CD14-positive monocyte (primary cell): ENCODE measurements at regions not wholly inside any gene's neighbourhood (a gene's known extent, or its start where the extent isn't known, plus 50 kb on each side); places are given as distances from the start of the nearest gene placed in this dataset.

Source experiments
- DNase-seq, 3 donors: peaks; one replicate each; pipeline ENCODE4 v3.0.0-alpha.2; 2011 to 2022
- H2AFZ ChIP-seq: 2 replicates; pipeline ENCODE4 v1.6.0; 2012; ENCODE audit warnings: mild to moderate bottlenecking, low read depth, low read length, inconsistent platforms; ENCODE audit not compliant: insufficient read depth, poor library complexity, severe bottlenecking
- H3K27ac ChIP-seq, 2 donors: 1 replicate in 1 of 2; 2 replicates in 1 of 2; pipeline ENCODE4 v1.5.1; 2012 to 2013; ENCODE audit warnings: low read length in 2 of 2, control low read depth in 1 of 2, inconsistent platforms in 1 of 2, low read depth in 1 of 2, mild to moderate bottlenecking in 1 of 2
- H3K27me3 ChIP-seq, 2 donors: one replicate each; pipeline versions ENCODE4 v1.6.0 to v1.6.1; 2011 to 2013; ENCODE audit warnings: low read length in 2 of 2; ENCODE audit not compliant: control insufficient read depth in 2 of 2, insufficient read depth in 2 of 2
- H3K36me3 ChIP-seq, 2 donors: replicated peaks in 1 of 2; 1 replicate in 1 of 2; 2 replicates in 1 of 2; pipeline versions ENCODE4 v1.5.1 to v1.6.1; 2012 to 2013; ENCODE audit warnings: low read length in 2 of 2, control low read depth in 1 of 2, inconsistent platforms in 1 of 2, mild to moderate bottlenecking in 1 of 2; ENCODE audit not compliant: insufficient read depth in 2 of 2, control insufficient read depth in 1 of 2
- H3K4me1 ChIP-seq, 2 donors: 1 replicate in 1 of 2; 2 replicates in 1 of 2; pipeline versions ENCODE4 v1.5.1 to v1.6.1; 2012 to 2013; ENCODE audit warnings: low read length in 2 of 2, control low read depth in 1 of 2, inconsistent platforms in 1 of 2, mild to moderate bottlenecking in 1 of 2, moderate library complexity in 1 of 2; ENCODE audit not compliant: insufficient read depth in 2 of 2, control insufficient read depth in 1 of 2
- H3K4me2 ChIP-seq: replicated peaks from 2 replicates; pipeline ENCODE3; 2012; ENCODE audit warnings: low read length, moderate library complexity, mild to moderate bottlenecking; ENCODE audit not compliant: poor library complexity, severe bottlenecking; ENCODE audit errors: extremely low read depth
- H3K4me3 ChIP-seq, 3 experiments: fragments of 200-600 bp in 1 of 3; sonication (generic) in 1 of 3; replicated peaks in 1 of 3; 1 replicate in 2 of 3; 2 replicates in 1 of 3; pipeline ENCODE4 v1.5.1; 2011 to 2013; ENCODE audit warnings: low read length in 3 of 3, mild to moderate bottlenecking in 3 of 3, control low read depth in 2 of 3, low read depth in 2 of 3, inconsistent platforms in 1 of 3, moderate library complexity in 1 of 3
- H3K79me2 ChIP-seq: 2 replicates; pipeline ENCODE4 v1.6.0; 2012; ENCODE audit warnings: mild to moderate bottlenecking, control low read depth, inconsistent platforms, low read length, moderate library complexity; ENCODE audit not compliant: insufficient read depth
- H3K9ac ChIP-seq: 2 replicates; pipeline ENCODE4 v1.6.0; 2017; ENCODE audit warnings: low read length, mild to moderate bottlenecking; ENCODE audit not compliant: insufficient read depth, poor library complexity, severe bottlenecking
- H3K9me3 ChIP-seq, 2 donors: replicated peaks in 1 of 2; 1 replicate in 1 of 2; 2 replicates in 1 of 2; pipeline versions ENCODE4 v1.5.1 to v1.6.1; 2012 to 2013; ENCODE audit warnings: low read length in 2 of 2, control low read depth in 1 of 2; ENCODE audit not compliant: control insufficient read depth in 1 of 2, insufficient read depth in 1 of 2
- H4K20me1 ChIP-seq: 2 replicates; pipeline ENCODE4 v1.6.0; 2012; ENCODE audit warnings: mild to moderate bottlenecking, low read length, control low read depth, moderate library complexity; ENCODE audit not compliant: insufficient read depth
- H3K27ac Mint-ChIP-seq, 7 donors: one replicate each; pipeline ENCODE4 v1.8.0; 2020; ENCODE audit warnings: mild to moderate bottlenecking in 7 of 7, mixed read lengths in 7 of 7, moderate library complexity in 6 of 7, inconsistent platforms in 2 of 7
- H3K27me3 Mint-ChIP-seq, 3 donors: one replicate each; pipeline ENCODE4 v1.8.0; 2021 to 2022; ENCODE audit warnings: low read depth in 3 of 3, mild to moderate bottlenecking in 3 of 3, mixed read lengths in 3 of 3, moderate library complexity in 3 of 3, inconsistent platforms in 1 of 3
- H3K36me3 Mint-ChIP-seq, 2 donors: one replicate each; pipeline ENCODE4 v1.8.0; 2020; ENCODE audit warnings: mixed read lengths in 2 of 2, inconsistent platforms in 1 of 2, mild to moderate bottlenecking in 1 of 2
- H3K4me1 Mint-ChIP-seq: one replicate; pipeline ENCODE4 v1.8.0; 2020; ENCODE audit warnings: mild to moderate bottlenecking, mixed read lengths
- H3K4me3 Mint-ChIP-seq, 2 donors: one replicate each; pipeline ENCODE4 v1.8.0; 2020; ENCODE audit warnings: mild to moderate bottlenecking in 2 of 2, mixed read lengths in 2 of 2, moderate library complexity in 1 of 2
- H3K9me3 Mint-ChIP-seq, 7 donors: one replicate each; pipeline ENCODE4 v1.8.0; 2020 to 2022; ENCODE audit warnings: mixed read lengths in 7 of 7, mild to moderate bottlenecking in 6 of 7, moderate library complexity in 6 of 7, inconsistent platforms in 2 of 7
- CTCF ChIP-seq: fragments of 200-600 bp; IDR thresholded peaks from one replicate; pipeline ENCODE4 v1.8.0; 2022; ENCODE audit warnings: antibody characterized with exemption, mild to moderate bottlenecking
- WGBS: methylation state at CpG from one replicate; pipeline ENCODE4 v1.1.5; 2013; ENCODE audit warnings: missing lambda C conversion rate; ENCODE audit not compliant: insufficient coverage; 5-methylcytosine and 5-hydroxymethylcytosine counted together
- intact Hi-C, 2 donors: fragments of 100-400 bp; cut with micrococcal nuclease; formaldehyde crosslinking; loops; one replicate each; pipeline versions ENCODE4 v1.15.0 to v1.15.1; 2023

DNA sequence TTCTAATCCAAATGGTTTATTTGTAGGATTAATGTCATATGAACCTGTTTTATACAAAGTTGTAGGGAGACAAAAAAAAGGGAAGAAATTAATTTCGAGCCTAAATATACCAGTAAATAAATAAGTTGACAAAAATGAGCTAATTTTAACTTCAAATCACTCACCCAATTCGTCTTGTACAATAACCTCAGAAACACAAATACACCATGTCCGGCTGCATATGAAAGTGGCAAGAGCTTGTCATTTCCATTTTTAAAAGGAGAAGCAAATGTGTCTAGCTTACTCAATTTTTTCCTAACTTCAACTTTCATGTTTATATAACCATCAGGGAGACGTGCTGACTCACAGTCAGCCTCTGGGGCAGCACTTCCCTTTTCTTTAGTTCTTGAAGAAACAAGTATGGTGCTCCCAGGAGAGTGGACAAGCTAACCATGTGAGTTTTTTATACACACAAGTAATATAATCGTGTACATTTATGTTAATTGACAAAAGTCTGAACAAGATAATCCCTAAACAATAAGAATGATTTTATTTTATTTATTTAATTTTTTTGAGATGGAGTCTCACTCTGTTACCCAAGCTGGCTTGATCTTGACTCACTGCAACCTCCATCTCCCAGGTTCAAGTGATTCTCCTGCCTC, 55.5 kb upstream of the SGK1 start:
- H3K27ac Mint-ChIP-seq: peak overlapping the region; percentile 97 to 99 (median 98)
- Histone ChIP-seq H2AFZ (no peak overlapping the region), H3K9ac (peak overlapping the region; percentile 75), H3K9me3 (no peaks in the 10 kb centered on the region), H3K79me2 (no peaks in the 10 kb centered on the region), H3K4me1 (peaks cover 54 to 55% of the 10 kb centered on the region in 2 donors), H3K4me3 (peak overlapping the region; percentile 2 to 70 (median 53)), H3K36me3 (no peaks in the 10 kb centered on the region), H3K4me2 (peak overlapping the region; percentile 72), H3K27me3 (no peaks in the 10 kb centered on the region), H4K20me1 (no peaks in the 10 kb centered on the region), H3K27ac (peak overlapping the region; percentile 97 to 98)
- intact Hi-C loops: loop anchor here in 1 of 2 donors (5.0 to 10.0 kb wide), 5 partner anchors 36 to 201 kb away; no protein-coding TSS in a partner anchor
- no CpG with 5 or more reads among the region's 5 CpGs for WGBS
- peaks cover 10 to 14% of the 10 kb centered on the region in 2 donors for H3K36me3 Mint-ChIP-seq
- H3K9me3 Mint-ChIP-seq: peaks cover 0 to 4% (median 2%) of the 10 kb centered on the region in 7 donors
- H3K4me1 Mint-ChIP-seq: peaks cover 62% of the 10 kb centered on the region
- TF ChIP-seq CTCF: no peak
- DNase-seq: peak; percentile 95 to 99 (median 97)
- peaks cover 0 to 8% (median 2%) of the 10 kb centered on the region in 3 donors for H3K27me3 Mint-ChIP-seq
- H3K4me3 Mint-ChIP-seq: peak overlapping the region; percentile 64 to 86

DNA sequence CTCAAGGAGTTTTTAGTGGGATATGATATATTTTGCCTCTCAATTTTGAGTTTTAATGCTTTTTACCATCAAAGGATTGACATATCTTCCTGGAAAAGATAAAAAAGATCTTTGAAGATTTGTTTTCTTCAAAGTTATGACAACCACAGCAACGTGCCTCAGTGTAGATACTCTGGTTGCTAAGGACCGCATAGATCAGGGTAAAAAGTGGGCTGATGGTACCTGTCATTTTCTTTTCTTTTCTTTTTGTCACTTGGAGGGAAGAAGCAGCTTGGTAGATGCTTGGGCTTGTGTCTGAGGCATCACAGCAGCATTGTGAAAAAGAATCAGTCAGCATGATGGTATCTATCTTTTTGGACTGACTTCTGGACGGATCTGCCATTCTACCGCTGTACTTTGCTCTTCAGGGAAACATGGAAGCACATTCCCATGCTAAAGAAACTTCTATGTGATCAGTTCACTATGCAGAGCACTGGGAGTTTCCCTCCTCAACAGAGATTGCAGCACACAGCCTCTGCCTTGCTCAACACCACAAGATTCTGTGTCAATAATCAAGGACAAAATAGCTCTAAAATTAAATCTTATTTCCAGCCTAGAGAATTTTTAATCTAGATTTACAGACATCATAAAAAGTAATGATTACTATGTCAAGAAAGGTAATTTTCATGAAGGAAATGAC, 54.8 kb upstream of the SGK1 start:
- peaks cover 10 to 14% of the 10 kb centered on the region in 2 donors for H3K36me3 Mint-ChIP-seq
- peaks cover 62% of the 10 kb centered on the region for H3K4me1 Mint-ChIP-seq
- intact Hi-C loops: loop anchor here in 1 of 2 donors (5.0 to 10.0 kb wide), 5 partner anchors 35 to 200 kb away; no protein-coding TSS in a partner anchor
- peaks cover 0 to 4% (median 2%) of the 10 kb centered on the region in 7 donors for H3K9me3 Mint-ChIP-seq
- Histone ChIP-seq H3K79me2 (no peaks in the 10 kb centered on the region), H3K4me2 (peak overlapping the region; percentile 72), H3K27ac (peak overlapping the region; percentile 97 to 98), H3K9ac (peak overlapping the region; percentile 75), H4K20me1 (no peaks in the 10 kb centered on the region), H3K36me3 (no peaks in the 10 kb centered on the region), H3K4me1 (peaks cover 54 to 55% of the 10 kb centered on the region in 2 donors), H3K27me3 (no peaks in the 10 kb centered on the region), H2AFZ (peak overlapping the region; percentile 15), H3K4me3 (peak overlapping the region; percentile 2 to 70 (median 53)), H3K9me3 (no peaks in the 10 kb centered on the region)
- peak overlapping the region; percentile 97 to 99 (median 98) for H3K27ac Mint-ChIP-seq
- H3K27me3 Mint-ChIP-seq: peaks cover 0 to 8% (median 2%) of the 10 kb centered on the region in 3 donors
- WGBS: 28% methylated on average over 2 of the region's 4 CpGs
- TF ChIP-seq CTCF: no peak
- peak overlapping the region; percentile 64 to 86 for H3K4me3 Mint-ChIP-seq
- peak; percentile 84 to 92 (median 90) for DNase-seq
